Body of pancreas (tissue), 4 donors: ENCODE measurements at regions not wholly inside any gene's neighbourhood (a gene's known extent, or its start where the extent isn't known, plus 50 kb on each side); places are given as distances from the start of the nearest gene placed in this dataset.

Source experiments
- ATAC-seq: fragments of 150-250 bp; one replicate; pipeline ENCODE4 v1.9.1; 2016
- DNase-seq, 4 donors: peaks; one replicate each; pipeline ENCODE4 v3.0.0-alpha.2; 2019
- H3K27ac ChIP-seq, 4 donors: fragments of 200-600 bp; sonication (generic); 1 replicate in 3 of 4; 2 replicates in 1 of 4; pipeline versions ENCODE4 v1.5.1 to v1.6.1; 2016 to 2019; ENCODE audit warnings: mild to moderate bottlenecking in 1 of 4, mixed read lengths in 1 of 4, moderate library complexity in 1 of 4
- H3K27me3 ChIP-seq, 2 donors: fragments of 200-600 bp; sonication (generic); one replicate each; pipeline ENCODE4 v1.6.0; 2016; ENCODE audit warnings: mild to moderate bottlenecking in 1 of 2
- H3K36me3 ChIP-seq, 2 donors: fragments of 200-600 bp; sonication (generic); replicated peaks in 1 of 2; 2 replicates each; pipeline ENCODE4 v1.5.1; 2016; ENCODE audit warnings: low read depth in 2 of 2; ENCODE audit not compliant: insufficient read depth in 1 of 2
- H3K4me1 ChIP-seq: fragments of 200-600 bp; sonication (generic); one replicate; pipeline ENCODE4 v1.6.0; 2016
- H3K4me3 ChIP-seq, 2 donors: fragments of 200-600 bp; sonication (generic); 1 replicate in 1 of 2; 2 replicates in 1 of 2; pipeline ENCODE4 v1.5.1; 2016 to 2019
- H3K9me3 ChIP-seq, 3 donors: fragments of 200-600 bp; sonication (generic); 1 replicate in 2 of 3; 2 replicates in 1 of 3; pipeline ENCODE4 v1.5.1; 2016
- CTCF ChIP-seq, 7 experiments: fragments of 450-650 bp in 4 of 7; fragments of 200-600 bp in 3 of 7; sonication (generic) in 3 of 7; IDR thresholded peaks; one replicate each; pipeline ENCODE4 v1.5.1; 2016 to 2019; ENCODE audit warnings: antibody characterized with exemption in 7 of 7
- POLR2A ChIP-seq, 3 donors: fragments of 450-650 bp; IDR thresholded peaks; one replicate each; pipeline ENCODE4 v1.6.1; 2016; ENCODE audit warnings: antibody characterized with exemption in 3 of 3, mild to moderate bottlenecking in 2 of 3
- WGBS, 2 donors: methylation state at CpG; one replicate each; pipeline ENCODE4 v1.1.5; 2017; 5-methylcytosine and 5-hydroxymethylcytosine counted together
- intact Hi-C: fragments of 100-400 bp; cut with DNase I; formaldehyde crosslinking; loops from one replicate; pipeline ENCODE4 v1.15.1; 2023

GRCh38 chr15:70560617-70561328 lies 202.6 kb downstream of the UACA start:
- no peaks in the 10 kb centered on the region for H3K36me3 ChIP-seq
- no peaks in the 10 kb centered on the region for H3K4me1 ChIP-seq
- H3K27me3 ChIP-seq: no peaks in the 10 kb centered on the region
- intact Hi-C loops: no loop called here
- H3K27ac ChIP-seq: no peak overlapping the region
- DNase-seq (no peak), ATAC-seq (no peak)
- H3K9me3 ChIP-seq: no peaks in the 10 kb centered on the region
- no peak for TF ChIP-seq POLR2A (IDR thresholded peaks at IDR 0.05)
- TF ChIP-seq CTCF (IDR thresholded peaks at IDR 0.05): no peak
- no peak overlapping the region for H3K4me3 ChIP-seq
- WGBS, 2 donors: 66 to 79% methylated on average over 4 of the region's 4 CpGs

- ATAC-seq (no peak), DNase-seq (peak in 3 of 4 donors; percentile 15 to 60 (median 21))
- intact Hi-C loops: no loop called here
- H3K27ac ChIP-seq: no peak overlapping the region
- no peaks in the 10 kb centered on the region for H3K27me3 ChIP-seq
- H3K4me3 ChIP-seq: no peak overlapping the region
- TF ChIP-seq POLR2A (IDR thresholded peaks at IDR 0.05) (no peak), CTCF (IDR thresholded peaks at IDR 0.05) (no peak)
- WGBS, 2 donors: 40 to 46% methylated on average over 17 to 20 of the region's 20 CpGs
- H3K9me3 ChIP-seq: no peaks in the 10 kb centered on the region
- H3K36me3 ChIP-seq: no peaks in the 10 kb centered on the region
- H3K4me1 ChIP-seq: no peaks in the 10 kb centered on the region
These were observed 203.8 kb downstream of the UACA start for GRCh38 chr15:70559265-70560239.

GRCh38 chr15:70558406-70559264 lies 204.7 kb downstream of the UACA start:
- no peak overlapping the region for H3K27ac ChIP-seq
- intact Hi-C loops: no loop called here
- WGBS, 2 donors: 64 to 68% methylated on average over 10 of the region's 10 CpGs
- H3K9me3 ChIP-seq: no peaks in the 10 kb centered on the region
- no peaks in the 10 kb centered on the region for H3K36me3 ChIP-seq
- H3K4me1 ChIP-seq: no peaks in the 10 kb centered on the region
- no peak for DNase-seq
- H3K27me3 ChIP-seq: no peaks in the 10 kb centered on the region
- H3K4me3 ChIP-seq: no peak overlapping the region
- no peak for TF ChIP-seq POLR2A (IDR thresholded peaks at IDR 0.05)
- ATAC-seq: no peak

GRCh38 chr15:70557521-70558258 lies 205.7 kb downstream of the UACA start:
- WGBS, 2 donors: 54 to 64% methylated on average over 3 of the region's 3 CpGs
- Histone ChIP-seq H3K27me3 (no peaks in the 10 kb centered on the region), H3K36me3 (no peaks in the 10 kb centered on the region), H3K27ac (no peak overlapping the region), H3K4me1 (no peaks in the 10 kb centered on the region), H3K9me3 (no peaks in the 10 kb centered on the region), H3K4me3 (no peak overlapping the region)
- ATAC-seq (no peak), DNase-seq (no peak)
- intact Hi-C loops: no loop called here
- no peak for TF ChIP-seq POLR2A (IDR thresholded peaks at IDR 0.05)
- no peak for TF ChIP-seq CTCF (IDR thresholded peaks at IDR 0.05)
